ENCODE measurements at regions not wholly inside any gene's neighbourhood (a gene's known extent, or its start where the extent isn't known, plus 50 kb on each side); places are given as distances from the start of the nearest gene placed in this dataset.

- DNase-seq = no peak
- no peak overlapping the region for H3K27ac ChIP-seq (ENCODE audit: low read length)
- H3K4me3 ChIP-seq (ENCODE audit: low read length) = no peak overlapping the region
- H3K9me3 ChIP-seq (replicated peaks; ENCODE audit: control insufficient read depth, low read depth, low read length) = no peaks in the 10 kb centered on the region
- WGBS (ENCODE audit: insufficient coverage) = no CpG with 5 or more reads among the region's 3 CpGs
- peaks cover 10% of the 10 kb centered on the region for H3K4me1 ChIP-seq (ENCODE audit: control insufficient read depth, insufficient read depth, low read length)
- H3K36me3 ChIP-seq (ENCODE audit: control insufficient read depth, insufficient read depth, low read length) = no peaks in the 10 kb centered on the region
- no peaks in the 10 kb centered on the region for H3K27me3 ChIP-seq (ENCODE audit: control insufficient read depth, insufficient read depth, low read length)
Measured at GRCh38 chr5:56320686-56321085, 87.6 kb upstream of the ANKRD55 start.

GRCh38 chr5:56319526-56320181, 86.5 kb upstream of the ANKRD55 start:
- WGBS (ENCODE audit: insufficient coverage) = 33% methylated on average over 18 of the region's 19 CpGs
- Histone ChIP-seq H3K4me3 (ENCODE audit: low read length) (no peak overlapping the region), H3K36me3 (ENCODE audit: control insufficient read depth, insufficient read depth, low read length) (no peaks in the 10 kb centered on the region), H3K27ac (ENCODE audit: low read length) (peak overlapping the region; percentile 82), H3K4me1 (ENCODE audit: control insufficient read depth, insufficient read depth, low read length) (peaks cover 10% of the 10 kb centered on the region), H3K27me3 (ENCODE audit: control insufficient read depth, insufficient read depth, low read length) (no peaks in the 10 kb centered on the region), H3K9me3 (replicated peaks; ENCODE audit: control insufficient read depth, low read depth, low read length) (no peaks in the 10 kb centered on the region)
- DNase-seq = peak; percentile 81

DNA sequence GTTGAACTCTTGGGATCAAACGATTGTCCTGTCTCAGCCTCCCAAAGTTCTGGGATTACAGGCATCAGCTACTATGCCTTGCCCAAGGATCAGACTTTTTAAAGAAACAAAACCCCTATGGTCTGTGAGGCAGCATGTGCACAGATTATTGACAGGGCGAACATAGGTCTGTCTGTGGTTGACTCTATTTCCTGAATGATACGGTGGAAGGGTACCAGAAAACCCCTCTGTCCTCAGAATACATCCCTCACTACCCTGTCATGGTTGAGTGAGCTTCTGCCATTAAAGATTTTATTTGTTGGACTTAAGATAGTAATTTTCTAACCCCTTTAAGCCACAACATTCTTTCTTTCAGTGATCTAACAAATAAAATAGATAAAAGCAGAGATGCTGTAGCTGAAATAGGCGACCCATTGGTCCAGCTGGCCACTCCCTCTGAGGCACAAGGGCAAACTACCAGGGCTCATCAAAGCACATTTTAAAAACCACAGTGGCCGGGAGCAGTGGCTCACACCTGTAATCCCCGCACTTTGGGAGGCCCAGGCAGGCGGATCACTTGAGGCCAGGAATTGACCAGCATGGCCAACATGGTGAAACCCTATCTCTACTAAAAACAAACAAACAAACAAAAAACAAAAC, 84.9 kb upstream of the ANKRD55 start:
- no peak overlapping the region for H3K4me3 ChIP-seq (ENCODE audit: low read length)
- peaks cover 10% of the 10 kb centered on the region for H3K4me1 ChIP-seq (ENCODE audit: control insufficient read depth, insufficient read depth, low read length)
- no peak overlapping the region for H3K27ac ChIP-seq (ENCODE audit: low read length)
- H3K36me3 ChIP-seq (ENCODE audit: control insufficient read depth, insufficient read depth, low read length) = no peaks in the 10 kb centered on the region
- WGBS (ENCODE audit: insufficient coverage) = 85% methylated on average over 3 of the region's 7 CpGs
- no peaks in the 10 kb centered on the region for H3K9me3 ChIP-seq (replicated peaks; ENCODE audit: control insufficient read depth, low read depth, low read length)
- H3K27me3 ChIP-seq (ENCODE audit: control insufficient read depth, insufficient read depth, low read length) = no peaks in the 10 kb centered on the region
- DNase-seq = no peak

GRCh38 chr5:56316299-56316994, 83.3 kb upstream of the ANKRD55 start:
- no peaks in the 10 kb centered on the region for H3K9me3 ChIP-seq (replicated peaks; ENCODE audit: control insufficient read depth, low read depth, low read length)
- no peak overlapping the region for H3K4me3 ChIP-seq (ENCODE audit: low read length)
- H3K4me1 ChIP-seq (ENCODE audit: control insufficient read depth, insufficient read depth, low read length) = peaks cover 10% of the 10 kb centered on the region
- no peaks in the 10 kb centered on the region for H3K36me3 ChIP-seq (ENCODE audit: control insufficient read depth, insufficient read depth, low read length)
- no CpG with 5 or more reads among the region's 4 CpGs for WGBS (ENCODE audit: insufficient coverage)
- DNase-seq = no peak
- H3K27ac ChIP-seq (ENCODE audit: low read length) = no peak overlapping the region
- H3K27me3 ChIP-seq (ENCODE audit: control insufficient read depth, insufficient read depth, low read length) = no peaks in the 10 kb centered on the region

- DNase-seq = no peak
- Histone ChIP-seq H3K36me3 (ENCODE audit: control insufficient read depth, insufficient read depth, low read length) (no peaks in the 10 kb centered on the region), H3K9me3 (replicated peaks; ENCODE audit: control insufficient read depth, low read depth, low read length) (no peaks in the 10 kb centered on the region), H3K27me3 (ENCODE audit: control insufficient read depth, insufficient read depth, low read length) (no peaks in the 10 kb centered on the region), H3K27ac (ENCODE audit: low read length) (no peak overlapping the region), H3K4me3 (ENCODE audit: low read length) (no peak overlapping the region), H3K4me1 (ENCODE audit: control insufficient read depth, insufficient read depth, low read length) (peaks cover 5% of the 10 kb centered on the region)
- no CpG with 5 or more reads among the region's 6 CpGs for WGBS (ENCODE audit: insufficient coverage)
Measured at GRCh38 chr5:56314529-56314928, 81.4 kb upstream of the ANKRD55 start.

- no peaks in the 10 kb centered on the region for H3K4me1 ChIP-seq (ENCODE audit: control insufficient read depth, insufficient read depth, low read length)
- DNase-seq = no peak
- H3K9me3 ChIP-seq (replicated peaks; ENCODE audit: control insufficient read depth, low read depth, low read length) = no peaks in the 10 kb centered on the region
- no peak overlapping the region for H3K27ac ChIP-seq (ENCODE audit: low read length)
- H3K36me3 ChIP-seq (ENCODE audit: control insufficient read depth, insufficient read depth, low read length) = no peaks in the 10 kb centered on the region
- H3K27me3 ChIP-seq (ENCODE audit: control insufficient read depth, insufficient read depth, low read length) = no peaks in the 10 kb centered on the region
- no peak overlapping the region for H3K4me3 ChIP-seq (ENCODE audit: low read length)
Measured at GRCh38 chr5:56313596-56313995, 80.5 kb upstream of the ANKRD55 start.

GRCh38 chr5:56313004-56313531, 79.9 kb upstream of the ANKRD55 start:
- no peaks in the 10 kb centered on the region for H3K36me3 ChIP-seq (ENCODE audit: control insufficient read depth, insufficient read depth, low read length)
- WGBS (ENCODE audit: insufficient coverage) = no CpG with 5 or more reads among the region's 5 CpGs

DNA sequence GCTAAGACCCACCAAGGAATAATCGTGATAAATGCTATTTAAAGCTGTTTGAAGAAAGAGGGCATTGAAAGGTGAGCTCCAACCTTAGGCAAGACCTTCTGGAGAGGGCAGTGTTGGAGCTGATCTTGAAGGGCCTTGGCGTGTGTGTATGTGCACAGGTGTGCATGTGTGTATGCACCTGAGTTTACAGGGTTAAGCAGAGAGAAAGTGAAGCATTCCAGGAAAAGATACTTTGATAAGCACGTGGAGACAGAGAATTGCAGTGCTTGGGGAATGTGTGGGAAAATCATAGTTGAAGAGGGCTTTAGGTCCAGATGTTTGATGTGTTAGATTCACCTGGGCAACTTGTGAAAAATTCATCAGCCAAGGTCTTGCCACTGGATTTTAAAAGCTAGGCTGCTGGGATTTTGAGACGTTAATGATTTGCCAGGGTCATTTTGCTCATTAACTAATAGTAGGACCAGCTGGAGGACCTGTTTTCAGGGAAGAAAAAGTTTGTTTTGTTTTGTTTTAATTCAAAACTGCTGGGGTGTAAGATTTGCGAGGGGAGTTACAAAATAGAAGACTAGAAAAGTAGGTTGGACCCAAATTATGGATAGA, 78.3 kb upstream of the ANKRD55 start:
- Histone ChIP-seq H3K27ac (ENCODE audit: low read length) (no peak overlapping the region), H3K9me3 (replicated peaks; ENCODE audit: control insufficient read depth, low read depth, low read length) (no peaks in the 10 kb centered on the region), H3K4me1 (ENCODE audit: control insufficient read depth, insufficient read depth, low read length) (no peaks in the 10 kb centered on the region), H3K4me3 (ENCODE audit: low read length) (no peak overlapping the region), H3K36me3 (ENCODE audit: control insufficient read depth, insufficient read depth, low read length) (no peaks in the 10 kb centered on the region), H3K27me3 (ENCODE audit: control insufficient read depth, insufficient read depth, low read length) (no peaks in the 10 kb centered on the region)
- WGBS (ENCODE audit: insufficient coverage) = 38% methylated on average over 5 of the region's 5 CpGs
- no peak for DNase-seq

More at GRCh38 chr5:56313004-56313531, 79.9 kb upstream of the ANKRD55 start:
- H3K27me3 ChIP-seq (ENCODE audit: control insufficient read depth, insufficient read depth, low read length) = no peaks in the 10 kb centered on the region
- no peak overlapping the region for H3K4me3 ChIP-seq (ENCODE audit: low read length)
- no peak overlapping the region for H3K27ac ChIP-seq (ENCODE audit: low read length)
- DNase-seq = no peak
- no peaks in the 10 kb centered on the region for H3K9me3 ChIP-seq (replicated peaks; ENCODE audit: control insufficient read depth, low read depth, low read length)
- H3K4me1 ChIP-seq (ENCODE audit: control insufficient read depth, insufficient read depth, low read length) = no peaks in the 10 kb centered on the region

GRCh38 chr5:56310711-56311204, 77.6 kb upstream of the ANKRD55 start:
- Histone ChIP-seq H3K4me3 (ENCODE audit: low read length) (no peak overlapping the region), H3K27ac (ENCODE audit: low read length) (no peak overlapping the region), H3K9me3 (replicated peaks; ENCODE audit: control insufficient read depth, low read depth, low read length) (no peaks in the 10 kb centered on the region), H3K27me3 (ENCODE audit: control insufficient read depth, insufficient read depth, low read length) (no peaks in the 10 kb centered on the region), H3K4me1 (ENCODE audit: control insufficient read depth, insufficient read depth, low read length) (no peaks in the 10 kb centered on the region), H3K36me3 (ENCODE audit: control insufficient read depth, insufficient read depth, low read length) (no peaks in the 10 kb centered on the region)
- no peak for DNase-seq
- 50% methylated on average over 1 of the region's 7 CpGs for WGBS (ENCODE audit: insufficient coverage)

GRCh38 chr5:56309262-56309826, 76.2 kb upstream of the ANKRD55 start:
- Histone ChIP-seq H3K36me3 (ENCODE audit: control insufficient read depth, insufficient read depth, low read length) (no peaks in the 10 kb centered on the region), H3K4me1 (ENCODE audit: control insufficient read depth, insufficient read depth, low read length) (no peaks in the 10 kb centered on the region), H3K4me3 (ENCODE audit: low read length) (no peak overlapping the region), H3K27ac (ENCODE audit: low read length) (no peak overlapping the region), H3K27me3 (ENCODE audit: control insufficient read depth, insufficient read depth, low read length) (no peaks in the 10 kb centered on the region), H3K9me3 (replicated peaks; ENCODE audit: control insufficient read depth, low read depth, low read length) (no peaks in the 10 kb centered on the region)
- 85% methylated on average over 2 of the region's 2 CpGs for WGBS (ENCODE audit: insufficient coverage)
- no peak for DNase-seq

Measured in muscle of leg (tissue), 3 donors.